Ammon's horn (tissue), 1 donor: ENCODE measurements at regions not wholly inside any gene's neighbourhood (a gene's known extent, or its start where the extent isn't known, plus 50 kb on each side); places are given as distances from the start of the nearest gene placed in this dataset.

ENCODE experiments used
- DNase-seq: peaks from one replicate; pipeline ENCODE4 v3.0.0-alpha.2; 2016; ENCODE audit warnings: low spot score

DNA sequence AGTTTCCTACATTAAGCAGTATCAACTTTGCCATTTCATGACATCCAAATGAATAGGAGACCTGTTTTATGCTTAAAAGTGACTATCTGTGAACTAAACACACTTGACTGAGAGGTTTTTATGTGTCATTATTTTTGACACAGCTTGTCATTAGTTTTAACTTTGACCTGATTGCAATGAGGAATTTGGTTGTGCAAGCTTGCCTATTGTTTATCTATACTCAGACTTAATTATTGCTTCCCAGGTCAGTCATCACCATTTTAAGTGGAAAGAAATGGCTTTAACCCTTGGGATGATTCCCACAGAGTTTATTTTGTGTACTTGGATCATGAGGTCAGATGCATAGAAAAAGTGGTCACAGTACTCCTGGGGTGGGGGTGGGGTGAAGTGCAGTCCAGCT, 171.0 kb upstream of the PRICKLE1 start:
- DNase-seq: no peak

- DNase-seq: peak; percentile 49
These were observed 170.2 kb upstream of the PRICKLE1 start for GRCh38 chr12:42759622-42760273.

GRCh38 chr12:42758806-42759205, 169.3 kb upstream of the PRICKLE1 start:
- no peak for DNase-seq

GRCh38 chr12:42757624-42758119, 168.1 kb upstream of the PRICKLE1 start:
- no peak for DNase-seq

DNA sequence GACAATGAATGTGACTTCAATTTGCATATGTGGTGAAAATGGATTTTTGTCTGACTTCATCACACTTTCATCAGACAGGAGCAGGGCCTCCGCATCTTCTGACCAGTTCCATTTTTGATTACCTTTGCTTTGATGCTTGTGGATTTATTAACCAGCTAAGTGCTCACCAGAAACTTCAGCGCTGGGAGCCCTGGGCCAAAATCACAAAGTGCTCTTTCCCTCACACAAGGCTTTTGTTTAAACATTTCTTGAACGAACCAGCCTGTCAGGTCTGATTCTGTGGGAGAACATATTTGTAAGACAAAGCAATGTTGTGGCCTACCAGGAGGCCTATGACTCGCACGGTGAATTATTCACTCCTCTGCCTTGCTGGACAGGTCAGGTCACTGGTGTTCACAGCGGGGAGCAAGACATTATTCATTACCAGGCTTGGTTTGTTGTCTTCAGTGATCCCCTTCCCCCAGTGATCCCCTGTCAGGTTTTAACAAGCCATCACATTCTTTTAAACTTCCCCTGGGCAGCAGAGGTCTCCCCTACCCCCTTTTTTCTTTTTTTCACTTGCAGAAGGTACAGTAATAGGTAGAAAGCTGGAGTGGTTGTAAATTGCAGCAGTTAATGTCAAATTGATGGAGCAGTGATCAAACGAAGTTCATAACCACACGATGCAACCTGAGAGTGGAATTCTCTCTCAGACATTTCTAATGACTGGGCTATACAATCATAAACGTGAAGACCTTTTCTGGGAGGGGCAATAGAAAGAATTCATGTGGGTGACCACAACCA, 167.5 kb upstream of the PRICKLE1 start:
- no peak for DNase-seq

DNA sequence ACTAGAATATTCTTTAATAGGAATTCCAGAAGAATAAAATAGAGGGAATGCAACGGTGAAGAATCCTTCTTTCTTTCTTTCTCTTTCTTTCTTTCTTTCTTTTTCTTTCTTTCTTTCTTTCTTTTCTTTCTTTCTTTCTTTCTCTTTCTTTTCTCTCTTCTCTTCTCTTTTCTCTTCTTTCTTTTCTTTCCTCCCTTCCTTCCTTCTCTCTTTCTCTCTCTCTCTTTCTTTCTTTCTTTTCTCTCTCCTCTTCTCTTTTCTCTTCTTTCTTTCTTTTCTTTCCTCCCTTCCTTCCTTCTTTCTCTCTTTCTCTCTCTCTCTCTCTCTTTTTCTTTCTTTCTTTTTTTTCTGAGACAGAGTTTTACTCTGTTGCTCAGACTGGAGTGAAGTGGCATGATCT, 160.8 kb upstream of the PRICKLE1 start:
- no peak for DNase-seq

GRCh38 chr12:42749239-42749638, 159.7 kb upstream of the PRICKLE1 start:
- no peak for DNase-seq

GRCh38 chr12:42744539-42745182, 155.1 kb upstream of the PRICKLE1 start:
- DNase-seq: no peak

DNA sequence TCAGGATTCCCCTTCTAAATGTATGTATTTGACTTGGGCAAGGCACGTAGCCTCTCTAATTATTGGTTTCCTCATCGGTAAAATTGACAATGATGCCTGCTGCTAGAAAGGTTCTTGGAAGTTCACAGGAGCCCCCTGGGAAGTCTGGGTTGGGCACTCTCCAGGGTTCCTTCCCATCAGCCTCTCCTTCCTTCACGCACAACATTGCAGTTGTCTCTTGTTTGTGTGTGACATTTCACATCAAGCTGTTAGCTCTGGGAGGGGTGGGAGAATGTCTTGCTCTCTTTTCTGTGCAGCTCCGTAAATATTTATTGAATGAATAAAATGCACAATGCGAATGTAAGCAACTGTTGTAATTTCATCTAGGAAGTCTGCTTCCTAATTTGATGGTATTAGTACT, 153.2 kb upstream of the PRICKLE1 start:
- no peak for DNase-seq

DNA sequence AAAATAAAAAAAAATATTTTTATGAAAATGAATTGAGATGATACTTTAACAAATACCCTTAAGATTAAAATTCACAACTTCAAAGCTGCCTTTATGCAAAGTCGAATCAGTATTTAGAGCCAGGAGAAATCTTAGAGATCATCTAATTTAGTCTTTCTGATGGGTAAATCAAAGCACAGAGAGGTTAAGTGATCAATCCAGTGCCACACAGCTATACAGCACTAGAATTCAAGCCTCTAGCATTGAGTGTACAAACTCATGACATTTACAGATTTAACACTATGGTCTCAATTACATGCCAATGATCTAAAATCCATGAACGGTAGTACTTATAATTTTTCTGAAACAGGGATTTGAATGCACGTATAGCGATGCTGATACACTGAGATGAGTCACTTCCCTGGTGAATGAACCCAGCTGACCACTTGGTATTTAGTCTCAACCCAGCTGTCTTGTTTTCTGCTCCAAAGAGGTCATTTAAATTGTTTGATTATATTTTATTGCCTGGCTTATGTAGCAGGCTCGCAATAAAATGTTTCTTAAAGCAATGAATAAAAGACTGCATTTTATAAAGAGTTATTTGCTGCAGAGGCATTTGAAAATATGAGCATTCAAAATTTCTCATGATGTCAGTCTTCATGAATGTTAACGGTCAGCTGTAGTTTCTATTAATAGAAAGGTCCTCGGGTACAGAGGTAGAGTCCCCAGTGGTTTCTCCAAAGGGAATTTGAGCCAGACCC, 152.4 kb upstream of the PRICKLE1 start:
- DNase-seq: no peak

GRCh38 chr12:42741091-42741490, 151.5 kb upstream of the PRICKLE1 start:
- DNase-seq: no peak

- DNase-seq: no peak
These were observed 147.9 kb upstream of the PRICKLE1 start for GRCh38 chr12:42737398-42737797.

- DNase-seq: peak; percentile 25
These were observed 146.4 kb upstream of the PRICKLE1 start for GRCh38 chr12:42735861-42736361.

DNA sequence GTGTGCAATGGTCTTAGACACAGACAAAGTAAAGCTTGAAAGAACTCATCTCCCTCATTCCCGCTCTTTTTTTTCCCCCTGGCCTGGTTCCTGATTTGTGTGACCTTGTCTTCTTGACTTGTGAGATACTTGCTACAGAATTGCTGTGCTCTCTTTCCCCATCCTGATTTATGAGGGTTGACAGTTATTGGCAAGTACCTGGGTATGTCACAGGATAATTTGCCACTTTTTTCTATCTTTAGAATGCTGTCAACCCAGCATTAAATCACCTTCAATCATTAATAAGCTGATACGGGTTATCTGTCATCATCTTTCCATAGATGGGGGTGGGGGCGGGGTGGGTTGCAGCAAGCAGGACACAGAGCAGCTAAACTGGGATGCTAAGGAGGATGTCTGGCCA, 144.4 kb upstream of the PRICKLE1 start:
- no peak for DNase-seq

GRCh38 chr12:42732908-42733411, 143.4 kb upstream of the PRICKLE1 start:
- DNase-seq: no peak

DNA sequence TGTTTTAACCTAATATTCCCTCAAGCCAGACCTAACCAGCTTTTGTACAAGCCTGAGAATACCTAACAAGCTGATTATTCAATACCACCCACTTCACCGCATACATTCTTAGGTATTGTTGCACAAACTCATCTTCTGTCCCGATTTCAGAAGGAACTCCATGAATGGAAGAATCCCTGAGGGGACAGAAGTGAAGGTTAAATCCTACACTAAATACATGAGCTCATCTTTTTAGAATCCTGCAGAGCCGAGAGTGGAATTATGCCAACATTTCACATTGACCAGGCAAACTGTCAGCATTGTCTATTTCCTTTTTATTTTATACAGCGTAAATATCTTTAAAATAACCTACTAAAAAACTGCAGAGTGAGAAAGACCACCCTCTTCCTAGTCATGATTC, 140.7 kb upstream of the PRICKLE1 start:
- DNase-seq: no peak

DNA sequence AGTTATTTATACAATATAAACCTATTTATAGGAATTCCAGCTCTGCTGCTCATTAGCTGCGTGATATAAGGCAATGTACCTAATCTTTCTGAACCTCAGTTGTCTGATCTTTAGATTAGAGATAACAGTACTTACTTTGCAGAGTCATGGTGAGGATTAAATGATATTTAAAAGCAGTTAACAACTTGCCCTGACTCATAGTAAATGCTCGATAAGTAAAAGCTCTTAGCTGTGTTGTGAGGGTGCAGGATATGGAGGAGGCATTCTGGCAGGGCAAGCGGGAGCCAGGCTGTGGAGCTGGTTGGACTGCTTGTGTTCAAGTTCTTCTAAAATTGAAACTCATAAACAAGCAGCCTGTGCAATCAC, 140.0 kb upstream of the PRICKLE1 start:
- peak; percentile 47 for DNase-seq

GRCh38 chr12:42728770-42729534, 139.4 kb upstream of the PRICKLE1 start:
- DNase-seq: no peak

DNA sequence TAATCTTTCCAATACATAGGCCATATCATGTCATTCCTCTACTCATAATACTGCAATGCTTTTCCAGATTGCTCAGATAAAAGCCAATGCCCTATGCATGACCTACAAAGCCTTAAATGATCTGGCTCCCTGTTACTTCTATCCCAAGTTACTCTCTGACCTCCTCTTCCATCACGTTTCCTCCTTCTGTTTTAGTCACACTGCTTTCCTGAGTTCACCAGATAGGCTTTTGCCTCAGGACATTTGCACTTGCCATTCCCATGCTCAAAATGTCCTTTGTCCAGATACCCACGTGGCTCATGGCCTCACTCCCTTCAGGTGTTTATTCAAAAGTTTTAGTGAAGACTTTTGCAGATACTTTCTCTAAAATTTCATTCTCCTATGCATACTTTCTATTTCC, 138.7 kb upstream of the PRICKLE1 start:
- no peak for DNase-seq

DNA sequence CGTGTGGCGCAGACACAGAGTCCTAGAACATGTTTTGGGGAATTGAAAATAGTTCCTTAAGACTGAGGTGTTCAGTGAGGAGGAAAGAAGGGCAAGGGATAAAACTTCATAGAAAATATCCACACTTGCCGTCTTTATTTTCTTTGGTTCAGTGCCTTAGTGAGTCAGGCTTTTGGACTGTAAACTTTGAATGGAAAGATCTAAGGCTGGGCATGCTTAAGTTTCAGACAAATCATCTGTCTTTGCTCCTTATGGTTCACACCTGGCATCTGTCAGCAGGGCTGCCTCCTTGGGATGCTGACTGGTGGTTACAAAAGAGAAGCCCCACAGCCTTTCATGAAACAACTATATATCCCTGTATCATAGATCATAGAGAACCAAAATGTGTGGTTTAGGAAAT, 136.3 kb upstream of the PRICKLE1 start:
- DNase-seq: no peak

DNA sequence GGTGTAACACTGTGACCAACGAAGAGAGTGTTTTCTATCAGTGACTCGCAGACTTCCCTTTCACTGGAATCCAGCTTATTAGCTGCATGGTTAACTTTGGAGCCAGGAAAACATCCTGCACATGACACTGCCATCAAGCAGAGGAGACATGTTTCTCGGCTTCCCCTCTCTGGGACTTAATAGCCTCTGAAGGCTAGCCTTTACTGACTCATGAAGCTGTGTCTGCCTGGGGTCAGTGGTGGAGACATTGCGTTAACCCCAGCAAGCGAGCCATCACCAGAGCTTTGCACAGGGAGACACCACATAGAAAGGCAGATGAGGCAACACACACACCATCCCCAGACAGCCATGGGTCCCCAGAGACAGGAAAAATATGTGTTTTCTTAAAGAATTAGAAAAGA, 126.9 kb upstream of the PRICKLE1 start:
- DNase-seq: no peak
